ENCODE measurements at regions not wholly inside any gene's neighbourhood (a gene's known extent, or its start where the extent isn't known, plus 50 kb on each side); places are given as distances from the start of the nearest gene placed in this dataset.

DNA sequence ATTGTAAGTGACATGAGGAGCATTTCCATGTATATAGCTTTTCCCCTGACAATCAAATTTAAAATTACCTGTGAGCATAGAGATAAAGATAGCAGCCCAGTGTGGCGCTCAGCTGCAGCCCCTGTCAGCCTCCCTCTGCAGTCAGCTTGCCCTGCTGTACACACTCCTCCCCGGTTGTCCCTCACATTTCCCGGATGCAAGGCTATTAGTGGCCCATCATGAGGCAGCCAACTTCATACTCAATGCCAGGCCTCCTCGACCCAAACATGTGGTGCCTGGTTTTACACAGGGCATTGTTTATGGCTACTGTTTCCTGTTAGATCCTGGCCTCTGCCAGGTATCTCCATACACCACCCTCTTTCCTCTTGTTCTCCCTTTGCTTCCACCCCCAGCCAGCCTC is 116.1 kb upstream of the SH3BP4 start:
- no peak for DNase-seq (ENCODE audit: low read depth in 3 of 3)

DNA sequence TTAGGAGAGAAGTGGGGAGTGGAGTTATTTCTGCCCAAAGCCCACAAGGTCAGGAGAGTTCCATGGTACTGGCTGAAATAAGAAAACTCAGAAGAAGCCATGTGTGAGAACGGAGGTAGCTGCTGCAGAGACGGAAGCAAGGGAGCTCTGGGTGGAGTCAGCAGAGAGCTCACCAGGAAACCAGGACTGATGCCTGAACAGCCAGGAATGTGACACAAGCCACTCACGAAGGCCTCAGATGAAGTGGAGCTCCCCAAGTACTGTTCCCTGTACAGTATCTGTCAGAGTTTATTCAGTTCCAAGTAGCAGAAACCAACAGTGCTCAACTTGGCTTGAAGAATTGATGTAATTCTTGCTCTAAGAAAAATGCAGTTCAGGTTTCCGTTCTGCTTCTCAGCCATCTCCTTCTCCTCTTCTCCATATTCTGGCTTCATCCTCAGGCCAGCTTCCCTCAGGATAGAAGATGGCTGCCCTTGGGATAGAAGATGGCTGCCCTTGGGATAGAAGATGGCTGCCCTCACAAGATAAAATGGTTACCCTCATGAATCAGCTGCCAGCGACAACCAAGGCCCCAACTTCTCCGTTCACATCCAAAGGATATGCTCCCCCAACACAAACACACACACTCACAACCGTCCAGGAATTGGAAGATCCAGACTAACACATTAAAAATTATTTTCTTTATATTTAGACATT is 117.4 kb upstream of the SH3BP4 start:
- DNase-seq (ENCODE audit: low read depth in 3 of 3) = no peak

DNA sequence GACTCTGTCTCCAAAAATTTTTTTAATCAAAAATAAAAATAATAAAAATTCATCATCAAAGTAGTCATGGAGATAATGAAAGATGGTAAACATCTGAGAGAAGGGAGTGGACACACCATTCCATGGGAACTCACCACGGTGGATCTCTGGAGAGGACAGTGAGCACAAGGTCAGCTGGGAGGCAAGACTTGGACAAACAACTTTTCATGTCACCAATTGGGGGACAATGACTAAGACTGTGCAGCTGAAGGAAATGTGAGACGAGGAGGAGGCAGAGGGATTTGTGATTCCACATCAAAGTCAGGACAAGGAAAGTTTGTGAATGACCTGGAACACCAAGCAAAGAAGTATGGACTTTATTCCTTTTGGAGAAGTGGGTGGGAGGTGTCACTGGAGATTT is 121.0 kb upstream of the SH3BP4 start:
- DNase-seq (ENCODE audit: low read depth in 3 of 3) = no peak

DNA sequence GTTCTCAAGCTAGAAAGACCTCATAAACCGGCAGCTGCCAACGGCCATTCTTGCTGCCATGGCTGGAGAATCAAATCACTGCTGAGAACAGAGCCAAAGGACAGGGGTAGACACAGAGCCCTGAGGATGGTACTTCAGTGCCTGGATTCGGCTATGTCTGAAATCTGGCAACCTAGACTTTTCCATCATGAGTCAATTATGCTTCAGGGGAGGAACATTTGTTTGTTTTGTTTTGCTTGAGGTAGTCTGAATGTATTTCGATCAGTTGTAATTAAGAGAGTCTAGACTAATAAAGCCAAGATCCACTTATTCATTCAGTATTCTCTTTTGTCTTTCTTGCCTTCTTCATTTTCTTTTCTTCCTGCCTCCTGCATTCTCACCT is 122.8 kb upstream of the SH3BP4 start:
- no peak for DNase-seq (ENCODE audit: low read depth in 3 of 3)

- DNase-seq (ENCODE audit: low read depth in 3 of 3) = no peak
These were observed 123.3 kb upstream of the SH3BP4 start for GRCh38 chr2:234828382-234829073.

- DNase-seq (ENCODE audit: low read depth in 3 of 3) = no peak
These were observed 124.5 kb upstream of the SH3BP4 start for GRCh38 chr2:234827096-234827860.

GRCh38 chr2:234826681-234827080 is 125.1 kb upstream of the SH3BP4 start:
- DNase-seq (ENCODE audit: low read depth in 3 of 3) = no peak

DNA sequence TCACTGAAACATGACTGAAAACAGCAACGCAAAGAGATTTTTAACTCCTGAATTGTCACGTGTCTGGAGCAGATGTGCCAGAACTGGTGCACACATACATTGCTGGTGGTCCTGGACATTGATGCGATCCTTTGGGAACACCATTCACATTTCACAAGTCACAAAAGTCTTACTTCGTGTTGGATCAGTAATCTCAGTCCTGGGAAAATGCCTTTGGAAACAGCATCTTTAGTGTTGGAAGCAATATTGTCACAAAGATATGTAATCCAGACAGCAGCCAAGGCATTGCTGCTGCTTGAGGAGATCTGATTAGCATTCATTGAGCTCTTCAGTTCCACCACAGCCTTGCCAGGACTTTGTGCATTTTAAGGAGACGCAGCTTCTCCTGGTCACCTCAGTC is 126.2 kb upstream of the SH3BP4 start:
- no peak for DNase-seq (ENCODE audit: low read depth in 3 of 3)

DNA sequence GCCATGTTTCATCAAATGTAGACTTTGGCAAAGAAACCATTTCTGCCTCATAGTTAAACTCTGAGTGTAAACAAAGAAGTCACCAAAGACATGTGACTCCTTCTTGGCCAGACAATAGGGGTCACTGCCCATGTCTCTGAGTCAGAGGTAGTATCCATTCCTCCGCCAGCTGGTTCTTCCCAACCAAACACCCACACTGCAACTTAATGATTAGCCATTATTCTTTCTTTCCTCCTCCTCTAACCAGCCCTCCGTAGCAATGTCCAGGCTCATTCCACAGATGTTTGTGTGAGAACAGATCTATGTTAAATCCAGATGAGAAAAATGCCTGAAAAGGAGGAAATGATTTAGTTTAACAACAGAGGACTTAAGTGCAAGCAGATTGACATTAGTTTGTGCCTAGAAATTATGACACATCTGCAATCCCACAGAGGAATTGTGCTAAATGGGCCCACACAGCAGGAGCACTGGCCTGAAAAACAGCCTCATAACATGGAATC is 127.9 kb upstream of the SH3BP4 start:
- no peak for DNase-seq (ENCODE audit: low read depth in 3 of 3)

GRCh38 chr2:234823196-234823876 is 128.5 kb upstream of the SH3BP4 start:
- DNase-seq (ENCODE audit: low read depth in 3 of 3) = no peak

GRCh38 chr2:234821946-234822475 is 129.8 kb upstream of the SH3BP4 start:
- no peak for DNase-seq (ENCODE audit: low read depth in 3 of 3)

GRCh38 chr2:234818937-234819336 is 132.9 kb upstream of the SH3BP4 start:
- no peak for DNase-seq (ENCODE audit: low read depth in 3 of 3)

GRCh38 chr2:234816491-234816890 is 135.3 kb upstream of the SH3BP4 start:
- no peak for DNase-seq (ENCODE audit: low read depth in 3 of 3)

DNA sequence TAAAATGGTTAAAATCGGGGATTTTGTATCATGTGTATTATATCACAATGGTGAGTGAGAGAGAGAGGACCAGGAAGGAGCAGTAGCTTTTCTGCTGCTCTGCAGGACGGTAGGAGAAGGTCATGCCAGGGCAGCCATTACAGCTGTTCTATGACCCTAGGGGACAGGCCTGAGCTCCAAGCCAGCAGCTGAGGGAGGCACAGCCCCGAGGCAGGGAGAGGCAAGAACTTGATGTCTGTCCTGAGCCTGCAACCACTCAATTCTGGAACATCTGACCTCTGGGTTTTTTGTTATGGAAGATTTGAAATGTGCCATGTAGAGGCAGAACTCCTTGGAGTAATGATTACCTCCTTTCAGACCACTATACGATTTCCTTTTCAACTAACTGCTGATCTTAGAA is 135.8 kb upstream of the SH3BP4 start:
- DNase-seq (ENCODE audit: low read depth in 3 of 3) = no peak

DNA sequence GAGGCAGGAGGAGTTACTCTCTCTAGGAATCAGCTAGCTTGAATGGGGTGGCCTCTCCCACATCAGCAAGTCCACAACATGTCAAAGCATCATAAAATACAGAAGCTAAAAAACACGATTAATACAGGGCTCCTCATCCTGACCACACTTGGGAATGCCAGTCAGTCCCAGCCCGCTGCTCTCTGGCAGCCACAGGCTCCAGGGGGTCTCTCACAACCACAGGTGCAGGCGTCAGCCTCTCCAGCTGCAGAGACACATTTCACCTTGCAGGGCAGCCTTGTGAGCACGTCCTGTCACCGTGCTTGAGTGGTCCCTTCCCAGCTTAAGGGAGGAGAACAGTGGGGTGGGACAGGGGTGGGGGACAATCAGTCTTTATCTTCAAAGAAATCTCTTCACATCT is 137.4 kb upstream of the SH3BP4 start:
- no peak for DNase-seq (ENCODE audit: low read depth in 3 of 3)

DNA sequence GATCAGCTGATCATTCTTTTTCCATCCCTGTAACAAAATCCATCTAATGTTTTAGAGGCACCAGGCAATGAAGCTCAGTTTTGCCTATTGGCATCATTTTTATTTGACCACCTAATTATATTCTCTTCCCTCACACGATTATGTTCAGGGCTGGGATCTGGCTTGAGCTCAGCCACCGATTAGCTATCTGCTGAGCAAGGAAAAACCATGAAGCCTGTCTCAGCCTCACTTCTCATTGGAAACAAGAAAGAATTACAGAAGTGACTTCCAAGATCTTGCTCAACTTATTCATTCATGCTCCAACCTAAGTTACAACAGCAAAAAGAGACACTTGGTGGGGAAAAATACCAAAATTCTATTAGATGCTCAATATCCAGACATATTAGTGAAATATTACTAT is 139.0 kb upstream of the SH3BP4 start:
- no peak for DNase-seq (ENCODE audit: low read depth in 3 of 3)

GRCh38 chr2:234808907-234809306 is 142.9 kb upstream of the SH3BP4 start:
- DNase-seq (ENCODE audit: low read depth in 3 of 3) = no peak

DNA sequence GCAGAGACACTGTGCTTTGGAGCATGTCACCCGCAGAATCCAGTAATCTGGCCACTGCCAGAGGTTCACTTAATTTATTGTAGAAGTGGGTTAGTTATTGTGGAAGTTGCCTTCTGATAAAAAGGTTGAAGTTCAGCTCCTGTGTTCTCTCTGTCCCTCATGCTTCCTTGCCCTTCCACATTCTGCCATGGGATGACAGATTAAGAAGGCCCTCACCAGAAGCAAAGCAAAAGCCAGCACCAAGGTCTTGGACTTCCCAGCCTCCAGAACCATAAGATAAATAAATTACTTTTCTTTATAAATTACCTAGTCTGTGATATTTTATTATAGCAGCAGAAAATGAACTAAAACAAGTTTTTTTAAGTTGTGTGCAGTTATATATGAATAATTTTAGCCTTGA is 145.0 kb upstream of the SH3BP4 start:
- no peak for DNase-seq (ENCODE audit: low read depth in 3 of 3)

DNA sequence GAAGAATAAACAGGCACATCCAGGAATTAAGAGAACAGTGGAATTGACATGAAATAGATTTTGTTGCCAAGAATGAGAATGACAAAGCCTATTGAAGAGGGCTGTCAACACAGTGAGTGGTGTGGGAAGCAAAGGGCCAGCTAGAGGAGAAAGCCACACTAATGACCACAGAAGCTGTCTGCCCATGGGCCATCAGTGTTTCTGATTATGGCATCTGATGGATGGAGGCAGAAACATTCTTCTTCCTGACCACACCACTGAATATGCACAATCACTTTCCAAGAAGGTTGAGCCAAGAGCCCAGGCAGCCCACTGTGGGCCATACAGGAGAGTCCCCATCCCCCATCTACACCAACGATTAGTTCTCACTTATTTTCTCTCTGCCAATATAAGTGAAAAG is 146.0 kb upstream of the SH3BP4 start:
- no peak for DNase-seq (ENCODE audit: low read depth in 3 of 3)

- DNase-seq (ENCODE audit: low read depth in 3 of 3) = no peak
These were observed 147.1 kb upstream of the SH3BP4 start for GRCh38 chr2:234804704-234805103.

GRCh38 chr2:234802845-234803171 is 149.0 kb upstream of the SH3BP4 start:
- no peak for DNase-seq (ENCODE audit: low read depth in 3 of 3)

Data from stimulated activated CD4-positive, alpha-beta T cell treated with anti-CD3 and anti-CD28 coated beads, TNF-alpha, amount 100 ng/mL, for 48 hours (primary cell).